LHCN-M2 (cell line): ENCODE measurements at regions not wholly inside any gene's neighbourhood (a gene's known extent, or its start where the extent isn't known, plus 50 kb on each side); places are given as distances from the start of the nearest gene placed in this dataset.
"Not testable (repeated sequence)": the region's sequence is repeated elsewhere in the genome, so short reads cannot be mapped to it uniquely, and the experiment has no call there.

ENCODE experiments used
- DNase-seq: peaks from one replicate; pipeline ENCODE4 v3.0.0-alpha.2; 2012; ENCODE audit warnings: low read depth

- no peak for DNase-seq
These were observed 92.4 kb upstream of the TGM3 start for GRCh38 chr20:2203436-2203835.

GRCh38 chr20:2204021-2204420 lies 91.8 kb upstream of the TGM3 start:
- DNase-seq: no peak

DNA sequence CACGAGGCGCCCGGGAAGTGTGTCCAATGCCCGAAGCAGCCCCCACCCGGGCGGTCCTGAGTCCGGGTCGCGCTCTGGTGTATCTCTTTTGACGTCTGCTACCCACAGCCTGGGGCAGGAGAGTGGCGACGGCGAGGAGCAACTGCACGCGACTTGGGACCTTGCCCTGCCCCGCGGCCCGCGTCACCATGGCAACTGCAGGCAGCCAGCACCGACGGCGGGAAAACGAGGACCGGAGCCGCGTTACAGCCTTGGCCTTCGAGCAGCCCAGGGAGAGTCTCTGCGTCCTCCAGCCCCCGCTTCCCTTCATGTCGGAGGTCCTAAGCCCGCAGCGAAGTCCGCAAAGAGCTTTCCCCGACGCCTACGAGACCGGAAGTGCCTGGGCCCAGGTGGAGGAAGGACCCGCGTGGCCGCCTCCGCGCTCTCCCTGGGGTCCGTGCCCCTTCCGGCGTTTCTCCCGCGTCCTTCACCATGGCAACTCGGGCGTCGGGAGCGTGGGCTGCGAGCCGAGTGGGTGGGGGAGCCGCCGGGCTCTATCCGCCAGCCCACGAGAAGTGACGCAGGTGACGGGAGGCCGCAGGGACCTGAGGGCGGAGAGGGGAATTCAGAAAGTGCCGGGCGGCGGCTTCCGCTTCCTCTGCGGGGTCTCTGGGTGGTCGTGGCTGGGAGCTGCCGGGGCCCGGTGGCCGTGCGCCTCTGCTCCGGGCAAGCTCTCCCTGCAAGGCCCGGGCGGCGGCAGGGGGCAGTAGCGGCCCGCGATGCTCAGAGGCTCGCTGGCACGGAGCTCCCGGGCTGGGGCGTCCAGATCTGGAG lies 88.6 kb upstream of the TGM3 start:
- DNase-seq: peak; percentile 25

GRCh38 chr20:2207770-2208097 lies 88.1 kb upstream of the TGM3 start:
- no peak for DNase-seq

- no peak for DNase-seq
These were observed 86.9 kb upstream of the TGM3 start for GRCh38 chr20:2208897-2209296.

- DNase-seq: peak; percentile 54
These were observed 84.9 kb upstream of the TGM3 start for GRCh38 chr20:2210646-2211552.

DNA sequence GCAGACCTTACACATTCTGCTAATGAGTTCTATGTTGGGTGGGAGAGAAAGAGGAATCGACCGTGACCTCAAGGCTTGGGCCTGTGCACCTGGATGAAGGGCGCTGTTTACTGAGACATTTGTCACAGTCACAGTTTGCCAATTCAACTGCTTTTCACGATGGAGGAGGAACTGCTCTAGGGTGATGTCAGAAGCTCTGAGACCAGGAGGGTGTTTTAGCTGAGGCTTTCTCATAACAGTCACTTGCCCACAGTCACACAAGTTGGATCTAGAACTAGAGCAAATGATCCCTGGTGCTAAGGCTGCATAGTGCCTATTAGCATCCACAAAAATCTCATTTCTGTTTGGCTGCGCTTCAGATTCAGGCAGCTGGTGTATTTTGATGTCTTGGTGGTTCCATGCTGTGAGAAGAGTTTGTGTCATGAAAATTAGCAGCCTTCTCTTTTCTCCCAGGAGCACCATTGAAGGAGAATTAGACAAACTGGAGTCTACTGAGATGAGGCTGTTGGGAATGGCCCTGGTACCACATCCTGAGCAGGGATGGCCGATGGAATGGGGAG lies 83.3 kb upstream of the TGM3 start:
- DNase-seq: no peak

DNA sequence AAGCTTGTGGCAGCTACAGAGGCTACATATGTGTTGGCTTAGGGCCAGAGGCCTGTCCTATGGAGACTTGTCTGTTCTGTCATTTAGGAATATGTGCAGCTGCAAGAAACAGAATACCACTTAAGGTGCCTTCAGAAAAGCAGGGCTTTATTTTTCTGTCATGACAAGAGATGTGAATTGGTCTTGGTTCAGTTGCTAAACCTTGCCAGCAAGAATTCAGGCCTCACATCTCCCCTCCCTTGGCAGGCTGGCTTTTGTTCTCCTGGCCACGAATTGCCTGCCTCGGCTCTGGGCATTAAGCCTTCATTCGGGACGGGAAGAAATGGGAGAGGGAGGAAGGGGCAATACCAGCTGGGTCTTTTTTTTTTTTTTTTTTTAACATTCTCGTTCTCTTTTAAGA lies 82.4 kb upstream of the TGM3 start:
- no peak for DNase-seq

GRCh38 chr20:2217857-2218539 lies 77.8 kb upstream of the TGM3 start:
- no peak for DNase-seq

DNA sequence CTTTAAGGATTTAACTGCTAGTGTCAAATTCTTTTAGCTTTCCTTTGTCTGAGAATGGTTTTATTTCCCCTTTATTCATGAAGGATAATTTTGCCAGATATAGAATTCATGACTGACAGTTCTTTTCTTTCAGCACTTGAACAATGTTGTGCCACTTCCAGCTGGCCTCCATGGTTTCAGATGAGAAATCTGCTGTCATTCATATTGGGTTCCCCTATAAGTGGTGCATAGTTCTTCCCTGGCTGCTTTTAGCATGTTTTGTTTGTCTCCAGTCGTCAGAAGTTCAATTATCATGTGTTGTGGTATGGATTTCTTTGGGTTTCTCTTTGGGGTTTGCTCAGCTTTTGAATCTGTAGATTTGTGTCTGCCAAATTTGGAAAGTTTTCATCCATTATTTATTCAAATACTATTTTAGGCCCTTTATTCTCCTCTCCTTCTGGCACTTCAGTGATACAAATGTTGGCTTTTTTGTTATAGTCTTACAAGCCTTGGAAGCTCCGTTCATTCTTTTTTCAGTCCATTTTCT lies 76.3 kb upstream of the TGM3 start:
- no peak for DNase-seq

DNA sequence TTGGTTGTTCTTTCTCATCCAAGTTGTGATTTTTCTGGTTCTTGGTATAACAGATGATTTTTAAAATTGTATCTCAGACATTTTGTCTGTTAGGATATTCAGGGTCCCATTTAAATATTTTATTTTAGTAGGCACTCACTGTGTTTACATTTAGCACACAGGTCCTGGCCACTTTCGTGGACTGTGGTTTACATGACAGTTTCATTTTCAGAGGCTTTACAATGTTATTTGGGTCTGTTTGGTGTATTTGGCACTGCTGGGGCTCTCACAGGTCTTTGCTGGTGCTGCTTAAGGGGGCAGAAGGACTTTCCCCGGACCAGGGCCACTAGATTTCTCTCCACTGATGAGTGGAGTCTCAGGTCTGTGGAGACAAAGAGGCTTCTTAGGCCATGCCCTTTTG lies 75.5 kb upstream of the TGM3 start:
- no peak for DNase-seq

- DNase-seq: no peak
These were observed 73.9 kb upstream of the TGM3 start for GRCh38 chr20:2221921-2222320.

GRCh38 chr20:2223558-2224367 lies 72.0 kb upstream of the TGM3 start:
- DNase-seq: no peak

DNA sequence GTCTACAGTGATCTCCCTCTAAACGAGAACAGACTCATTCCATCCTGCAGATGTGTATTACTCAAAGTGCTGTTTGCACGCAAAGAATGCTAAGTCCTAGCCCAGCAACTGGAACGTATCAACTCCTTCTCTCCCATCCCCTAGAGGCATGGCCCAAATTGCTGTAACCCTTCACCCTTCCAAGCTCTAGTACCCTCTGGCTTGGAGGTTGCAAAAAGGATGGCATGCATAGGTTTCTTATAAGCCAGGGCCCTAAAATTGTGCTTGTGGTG lies 71.5 kb upstream of the TGM3 start:
- no peak for DNase-seq

- not testable (repeated sequence) for DNase-seq
These were observed 68.5 kb upstream of the TGM3 start for GRCh38 chr20:2227285-2227684.

DNA sequence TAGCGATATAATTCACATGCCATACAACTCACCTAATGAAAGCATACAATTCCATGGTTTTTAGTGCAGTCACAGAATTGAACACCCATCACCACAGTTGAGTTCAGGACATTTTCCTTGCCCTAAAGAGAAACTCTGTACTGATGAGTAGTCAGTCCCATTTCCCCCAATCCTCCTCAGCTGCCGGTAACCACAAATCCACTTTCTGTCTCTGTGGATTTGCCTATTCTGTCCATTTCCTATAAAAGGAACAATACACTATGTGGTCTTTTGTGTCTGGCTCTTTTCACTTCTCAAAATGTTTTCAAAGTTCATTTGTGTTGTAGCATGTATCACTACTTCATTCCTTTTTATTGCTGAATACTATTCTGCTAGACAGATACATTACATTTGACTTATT lies 67.9 kb upstream of the TGM3 start:
- DNase-seq: no peak

GRCh38 chr20:2228926-2229325 lies 66.9 kb upstream of the TGM3 start:
- no peak for DNase-seq

GRCh38 chr20:2230726-2231488 lies 64.9 kb upstream of the TGM3 start:
- no peak for DNase-seq

DNA sequence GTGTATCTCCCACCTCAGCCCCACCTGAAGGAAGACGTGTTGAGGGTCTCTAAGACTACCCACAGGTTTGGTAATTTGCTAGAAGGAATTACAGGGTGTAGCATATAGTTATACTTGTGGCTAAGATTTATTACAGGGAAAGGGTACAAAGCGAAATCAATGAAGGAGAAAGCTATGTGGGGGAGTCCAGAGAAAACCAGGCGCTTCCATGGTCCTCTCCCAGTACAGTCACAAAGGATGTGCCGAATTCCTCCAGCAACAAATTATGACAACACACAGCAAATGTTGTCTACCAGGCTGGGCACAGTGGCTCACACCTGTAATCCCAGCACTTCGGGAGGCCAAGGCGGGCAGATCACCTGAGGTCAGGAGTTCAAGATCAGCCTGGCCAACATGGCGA lies 64.1 kb upstream of the TGM3 start:
- DNase-seq: no peak

DNA sequence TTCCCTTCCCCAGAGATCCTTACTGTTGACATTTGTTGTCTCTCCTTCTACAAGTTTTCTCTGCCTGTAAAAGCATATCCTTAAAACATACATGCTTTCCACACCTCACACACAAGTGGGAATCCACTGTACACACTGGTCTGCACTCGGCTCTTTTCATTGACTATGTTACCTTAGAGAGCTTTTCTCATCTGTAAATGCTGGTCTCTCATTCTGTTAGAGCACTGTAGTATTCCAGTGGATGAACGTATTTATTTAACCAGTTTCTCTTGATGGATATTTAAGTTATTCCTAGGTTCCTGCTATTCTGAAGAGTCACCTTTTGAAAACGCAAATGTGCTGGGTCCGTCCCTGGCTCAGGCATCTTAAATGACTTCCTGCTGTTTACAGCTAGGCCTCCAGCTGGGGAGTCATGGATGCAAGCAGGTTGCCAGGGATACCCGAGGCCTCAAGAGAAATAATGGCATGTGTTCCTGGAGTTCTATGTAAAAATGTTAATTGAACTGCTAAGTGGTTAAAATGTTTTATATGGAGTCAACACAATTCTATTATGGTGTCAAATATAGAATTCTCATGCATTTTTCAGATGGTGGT lies 61.1 kb upstream of the TGM3 start:
- no peak for DNase-seq
